HG03135 (cell line): ENCODE measurements at regions not wholly inside any gene's neighbourhood (a gene's known extent, or its start where the extent isn't known, plus 50 kb on each side); places are given as distances from the start of the nearest gene placed in this dataset.
"Not testable (repeated sequence)": the region's sequence is repeated elsewhere in the genome, so short reads cannot be mapped to it uniquely, and the experiment has no call there.

Experiments used
- ATAC-seq: cut with Tn5 transposase; IDR thresholded peaks from one replicate; pipeline ENCODE4 v1.9.1; 2021; ENCODE audit warnings: mild to moderate bottlenecking, moderate library complexity; ENCODE audit not compliant: unreplicated experiment

DNA sequence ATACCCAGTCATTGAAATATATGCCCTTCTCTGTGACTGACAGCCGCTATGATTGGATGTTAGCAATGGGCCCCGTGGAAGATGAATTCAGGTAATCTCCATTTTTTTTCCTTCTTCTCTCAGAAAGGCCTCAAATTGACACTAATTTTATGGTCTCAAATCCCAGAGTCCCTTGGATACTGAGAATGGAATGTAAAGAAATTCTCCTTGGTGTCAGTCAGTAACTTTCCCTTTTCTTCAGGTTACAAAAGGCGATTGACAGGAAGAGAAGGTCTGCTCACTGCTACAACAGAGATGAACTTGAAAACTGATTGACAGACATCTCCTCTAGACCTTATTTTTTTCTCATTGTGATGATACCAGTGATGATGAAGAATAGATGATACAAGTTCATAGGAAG is 748.3 kb downstream of the MAT2B start:
- no peak for ATAC-seq

- ATAC-seq, result no peak
These were observed 750.3 kb downstream of the MAT2B start for GRCh38 chr5:164255598-164256213.

- no peak for ATAC-seq
These were observed 750.9 kb downstream of the MAT2B start for GRCh38 chr5:164256351-164256750.

DNA sequence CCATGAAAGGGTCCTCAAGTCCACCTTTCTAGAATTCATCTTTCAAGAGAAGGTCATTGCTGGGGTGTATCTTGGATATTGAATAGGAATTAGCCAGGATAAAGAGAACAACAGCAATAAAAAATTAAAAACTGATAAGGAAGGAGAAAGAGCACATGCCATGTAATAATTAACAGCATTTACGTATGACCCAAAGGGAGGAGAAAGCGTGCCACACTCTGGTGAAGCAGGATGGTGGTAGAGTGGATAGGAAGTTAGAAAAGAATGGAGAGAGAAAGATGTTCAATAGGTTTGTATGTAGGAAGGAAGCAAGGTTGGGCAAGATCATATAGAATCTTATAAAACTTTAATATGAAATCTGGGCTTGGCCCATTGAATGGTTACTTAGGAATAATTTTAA is 751.5 kb downstream of the MAT2B start:
- no peak for ATAC-seq

DNA sequence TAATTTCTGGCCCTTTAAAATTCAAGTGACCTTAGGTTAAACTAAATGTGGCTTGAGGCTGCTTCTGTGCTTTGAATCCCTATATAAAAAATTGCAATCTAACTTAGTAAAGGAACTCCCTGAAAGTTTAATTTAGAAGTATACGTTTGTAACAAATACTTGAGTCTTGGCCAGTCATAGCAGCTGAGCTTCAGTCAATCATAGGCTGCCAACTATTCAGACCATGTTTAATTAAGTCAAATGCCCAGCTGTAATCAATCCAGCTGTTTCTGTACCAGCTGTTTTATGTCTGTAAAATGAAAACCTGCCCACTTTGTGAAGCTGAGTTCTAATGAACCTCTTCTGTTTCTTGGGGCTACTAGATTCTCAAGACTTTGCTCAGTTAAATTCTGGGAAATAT is 760.1 kb downstream of the MAT2B start:
- no peak for ATAC-seq

- no peak for ATAC-seq
These were observed 761.2 kb downstream of the MAT2B start for GRCh38 chr5:164266571-164266970.

DNA sequence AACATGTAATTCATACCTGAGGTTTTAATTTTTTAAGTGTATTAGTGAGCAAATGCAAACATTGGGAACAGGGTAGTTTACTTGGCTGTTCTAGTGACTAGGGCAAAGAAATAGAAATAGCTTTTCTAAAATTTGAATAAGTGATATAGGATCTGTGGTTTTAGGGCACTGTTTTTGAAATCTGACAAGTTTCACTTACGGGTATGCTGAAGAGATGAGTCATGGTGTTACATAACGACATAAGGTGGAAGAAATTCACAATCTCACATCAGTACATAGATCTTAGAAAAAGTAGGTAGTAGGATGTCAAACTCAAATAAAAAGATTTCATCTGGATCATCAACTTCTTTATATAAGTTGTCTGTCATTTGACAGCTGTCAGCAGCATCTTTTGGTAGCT is 772.3 kb downstream of the MAT2B start:
- no peak for ATAC-seq

GRCh38 chr5:164289526-164289925 is 784.1 kb downstream of the MAT2B start:
- ATAC-seq, result no peak

DNA sequence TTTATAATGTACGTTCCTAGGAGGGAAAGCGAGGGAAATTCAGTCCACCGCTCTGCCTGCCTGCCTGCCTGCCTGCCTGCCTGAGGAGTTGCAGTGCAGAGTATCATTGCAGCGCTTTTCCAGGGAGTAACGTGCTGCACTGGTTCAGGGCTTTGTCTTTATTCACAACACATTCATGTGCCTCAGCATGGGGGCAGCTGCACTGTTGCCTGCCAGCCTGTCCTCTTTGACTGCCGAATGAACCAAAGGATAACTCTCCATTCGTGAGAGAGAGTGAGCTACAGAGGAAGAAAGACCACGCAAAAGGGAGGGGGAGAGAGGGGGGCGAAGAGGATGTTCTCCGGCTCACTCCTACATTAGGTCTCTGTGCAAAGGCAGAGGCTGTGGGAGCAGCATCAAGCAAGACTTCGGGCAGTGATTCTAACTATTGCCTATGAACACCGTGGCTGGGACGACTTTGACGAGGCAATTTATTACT is 791.2 kb downstream of the MAT2B start:
- ATAC-seq, result no peak

- ATAC-seq, result no peak
These were observed 792.7 kb downstream of the MAT2B start for GRCh38 chr5:164298165-164298564.

DNA sequence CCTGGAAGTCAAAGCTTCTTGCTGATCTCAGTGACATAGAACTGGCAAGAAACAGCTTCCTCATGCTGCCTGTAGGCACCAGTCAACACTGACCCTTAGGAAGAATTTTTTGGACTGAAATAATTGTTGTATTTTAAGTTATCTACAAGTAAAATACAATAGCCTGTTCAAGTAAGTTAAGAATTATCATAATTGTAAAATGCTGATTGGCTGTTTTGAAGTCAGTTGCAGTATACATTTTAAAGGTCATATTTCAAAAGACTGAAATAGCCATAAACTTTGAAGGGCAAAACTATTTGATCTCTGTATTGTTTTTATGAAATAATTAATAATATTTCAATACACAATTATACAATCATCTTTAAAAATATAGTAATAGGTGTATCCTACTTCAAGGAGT is 794.9 kb downstream of the MAT2B start:
- ATAC-seq, result no peak

DNA sequence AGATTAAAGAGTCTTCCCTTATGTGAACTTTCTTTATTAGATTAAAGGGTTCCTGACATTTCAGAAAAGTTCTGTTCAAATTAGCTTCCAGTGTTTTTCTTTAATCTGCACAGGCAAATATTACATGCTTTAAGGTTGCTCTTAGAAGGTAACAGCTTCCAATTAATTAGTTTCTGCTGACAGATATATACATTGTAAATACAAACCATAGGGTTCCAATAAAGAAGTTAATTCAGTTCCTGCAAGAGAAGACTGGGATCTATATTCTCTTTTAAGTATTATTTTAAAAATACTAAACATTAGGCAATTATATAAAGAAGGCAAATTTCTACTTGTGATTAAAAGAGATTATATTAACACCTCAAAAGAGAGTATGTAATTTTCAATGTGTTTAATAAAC is 795.7 kb downstream of the MAT2B start:
- no peak for ATAC-seq

- ATAC-seq, result no peak
These were observed 796.3 kb downstream of the MAT2B start for GRCh38 chr5:164301708-164302107.

- ATAC-seq, result no peak
These were observed 797.3 kb downstream of the MAT2B start for GRCh38 chr5:164302533-164303235.

DNA sequence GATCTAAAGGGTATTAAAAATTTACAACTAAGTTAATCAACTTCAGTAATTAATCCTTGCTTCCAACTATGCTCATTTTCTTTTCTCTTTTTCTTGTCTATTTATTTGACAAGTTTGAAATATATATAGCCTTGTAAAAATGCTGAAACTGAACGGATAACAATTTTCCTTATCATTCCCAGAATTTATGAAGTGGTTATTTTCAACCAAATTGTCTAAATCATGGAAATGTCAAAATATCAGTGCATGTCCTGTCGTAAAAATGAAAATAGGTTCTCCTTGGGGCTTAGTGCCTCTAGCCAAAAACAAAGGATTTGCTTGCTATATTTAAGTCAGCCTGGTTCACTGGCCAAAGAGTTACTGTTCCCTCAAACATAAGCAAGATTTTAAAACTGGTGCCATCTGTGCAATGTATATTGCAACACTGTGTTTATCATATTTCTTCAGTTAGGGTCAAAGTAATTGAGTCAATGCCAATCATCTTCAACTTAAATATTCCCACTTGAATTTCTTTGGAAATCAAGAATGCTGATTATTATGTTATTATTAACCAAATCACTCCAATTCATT is 798.3 kb downstream of the MAT2B start:
- ATAC-seq, result no peak

- ATAC-seq, result no peak
These were observed 801.2 kb downstream of the MAT2B start for GRCh38 chr5:164306662-164307061.

- ATAC-seq, result no peak
These were observed 807.4 kb downstream of the MAT2B start for GRCh38 chr5:164312801-164313200.

DNA sequence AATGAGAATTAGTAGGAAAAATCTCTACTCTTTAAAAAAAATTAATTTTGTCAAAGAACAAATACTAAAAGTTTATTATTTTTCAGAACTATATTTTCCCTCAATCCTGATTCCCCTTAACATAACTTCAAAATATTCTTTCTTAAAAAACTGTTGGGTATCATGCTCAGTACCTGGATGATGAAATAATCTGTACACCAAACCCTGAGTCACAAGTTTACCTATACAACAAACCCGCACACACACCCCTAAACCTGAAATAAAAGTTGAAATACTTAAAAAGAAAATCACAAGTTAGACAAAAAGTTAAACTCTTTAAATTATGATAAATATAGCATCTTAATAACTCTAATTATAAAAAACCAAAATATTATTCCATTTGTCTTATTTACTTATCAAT is 812.3 kb downstream of the MAT2B start:
- ATAC-seq, result no peak

GRCh38 chr5:164319161-164319560 is 813.7 kb downstream of the MAT2B start:
- no peak for ATAC-seq

- no peak for ATAC-seq
These were observed 818.8 kb downstream of the MAT2B start for GRCh38 chr5:164324239-164324638.

- no peak for ATAC-seq
These were observed 820.8 kb downstream of the MAT2B start for GRCh38 chr5:164326219-164326618.

- ATAC-seq, result not testable (repeated sequence)
These were observed 821.7 kb downstream of the MAT2B start for GRCh38 chr5:164327166-164327565.
